ENCODE measurements at regions not wholly inside any gene's neighbourhood (a gene's known extent, or its start where the extent isn't known, plus 50 kb on each side); places are given as distances from the start of the nearest gene placed in this dataset.
"Not testable (repeated sequence)": the region's sequence is repeated elsewhere in the genome, so short reads cannot be mapped to it uniquely, and the experiment has no call there.

- no peaks in the 10 kb centered on the region for H3K9me3 Mint-ChIP-seq (ENCODE audit: low read depth)
- no peaks in the 10 kb centered on the region for H3K36me3 Mint-ChIP-seq (ENCODE audit: low read depth)
- no peaks in the 10 kb centered on the region for H3K4me1 Mint-ChIP-seq (ENCODE audit: low read depth)
- no peak overlapping the region for H3K27ac Mint-ChIP-seq (ENCODE audit: unreplicated experiment)
- H3K4me3 Mint-ChIP-seq (ENCODE audit: unreplicated experiment) = no peak overlapping the region
- peaks cover 7% of the 10 kb centered on the region for H3K27me3 Mint-ChIP-seq (ENCODE audit: low read depth)
- no peak for TF ChIP-seq CTCF (IDR thresholded peaks at IDR 0.05)
- no peak for DNase-seq (ENCODE audit: low spot score)
Observed at GRCh38 chr22:25318081-25318823, 98.8 kb downstream of the CRYBB2 start.

- Mint-ChIP-seq H3K27me3 (ENCODE audit: low read depth) (peaks cover 3% of the 10 kb centered on the region), H3K27ac (ENCODE audit: unreplicated experiment) (no peak overlapping the region), H3K4me3 (ENCODE audit: unreplicated experiment) (no peak overlapping the region), H3K36me3 (ENCODE audit: low read depth) (no peaks in the 10 kb centered on the region), H3K4me1 (ENCODE audit: low read depth) (no peaks in the 10 kb centered on the region), H3K9me3 (ENCODE audit: low read depth) (no peaks in the 10 kb centered on the region)
- no peak for TF ChIP-seq CTCF (IDR thresholded peaks at IDR 0.05)
- no peak for DNase-seq (ENCODE audit: low spot score)
Observed at GRCh38 chr22:25327018-25327755, 107.7 kb downstream of the CRYBB2 start.

GRCh38 chr22:25331050-25331449 lies 111.6 kb downstream of the CRYBB2 start:
- H3K4me1 Mint-ChIP-seq (ENCODE audit: low read depth) = no peaks in the 10 kb centered on the region

GRCh38 chr22:25331911-25332310 lies 112.5 kb downstream of the CRYBB2 start:
- H3K27ac Mint-ChIP-seq (ENCODE audit: unreplicated experiment); H3K4me1 Mint-ChIP-seq (ENCODE audit: low read depth); H3K4me3 Mint-ChIP-seq (ENCODE audit: unreplicated experiment); H3K27me3 Mint-ChIP-seq (ENCODE audit: low read depth); H3K36me3 Mint-ChIP-seq (ENCODE audit: low read depth); DNase-seq (ENCODE audit: low spot score): not testable (repeated sequence)
- peaks cover 11% of the 10 kb centered on the region for H3K9me3 Mint-ChIP-seq (ENCODE audit: low read depth)

More at GRCh38 chr22:25331050-25331449, 111.6 kb downstream of the CRYBB2 start:
- Mint-ChIP-seq H3K27ac (ENCODE audit: unreplicated experiment) (no peak overlapping the region), H3K27me3 (ENCODE audit: low read depth) (no peaks in the 10 kb centered on the region), H3K4me3 (ENCODE audit: unreplicated experiment) (no peak overlapping the region), H3K9me3 (ENCODE audit: low read depth) (peaks cover 6% of the 10 kb centered on the region), H3K36me3 (ENCODE audit: low read depth) (peaks cover 5% of the 10 kb centered on the region)
- DNase-seq (ENCODE audit: low spot score) = no peak
- no peak for TF ChIP-seq CTCF (IDR thresholded peaks at IDR 0.05)

DNA sequence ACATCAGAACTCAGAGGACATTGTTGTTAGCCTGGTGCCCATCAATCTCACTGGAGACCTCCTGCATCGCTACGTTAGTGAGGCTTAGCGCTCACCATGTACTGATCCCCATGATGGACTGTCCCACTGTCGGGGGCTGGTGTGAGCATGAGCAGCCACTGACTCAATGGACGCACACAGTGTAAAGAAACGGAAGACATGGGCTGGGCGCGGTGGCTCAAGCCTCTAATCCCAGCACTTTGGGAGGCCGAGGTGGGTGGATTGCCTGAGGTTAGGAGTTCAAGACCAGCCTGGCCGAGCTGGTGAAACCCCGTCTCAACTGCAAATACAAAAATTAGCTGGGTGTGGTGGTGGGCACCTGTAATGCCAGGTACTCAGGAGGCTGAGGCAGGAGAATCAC lies 112.9 kb downstream of the CRYBB2 start:
- no peak overlapping the region for H3K27ac Mint-ChIP-seq (ENCODE audit: unreplicated experiment)
- peaks cover 16% of the 10 kb centered on the region for H3K9me3 Mint-ChIP-seq (ENCODE audit: low read depth)
- H3K4me1 Mint-ChIP-seq (ENCODE audit: low read depth) = no peaks in the 10 kb centered on the region
- H3K27me3 Mint-ChIP-seq (ENCODE audit: low read depth) = no peaks in the 10 kb centered on the region
- no peak for DNase-seq (ENCODE audit: low spot score)
- TF ChIP-seq CTCF (IDR thresholded peaks at IDR 0.05) = no peak
- peaks cover 9% of the 10 kb centered on the region for H3K36me3 Mint-ChIP-seq (ENCODE audit: low read depth)
- no peak overlapping the region for H3K4me3 Mint-ChIP-seq (ENCODE audit: unreplicated experiment)

Measured in chondrocyte (in vitro differentiated cells).